Kidney capillary endothelial cell (primary cell): ENCODE measurements at regions not wholly inside any gene's neighbourhood (a gene's known extent, or its start where the extent isn't known, plus 50 kb on each side); places are given as distances from the start of the nearest gene placed in this dataset.

Source experiments
- DNase-seq: peaks from one replicate; pipeline ENCODE4 v3.0.0-alpha.2; 2018; ENCODE audit warnings: low spot score

GRCh38 chr9:93900971-93901861 is 53.9 kb downstream of the BARX1 start:
- DNase-seq, result no peak

GRCh38 chr9:93900436-93900819 is 54.7 kb downstream of the BARX1 start:
- no peak for DNase-seq

GRCh38 chr9:93899609-93900435 is 55.3 kb downstream of the BARX1 start:
- no peak for DNase-seq

- no peak for DNase-seq
These were observed 56.4 kb downstream of the BARX1 start for GRCh38 chr9:93898502-93899426.

- no peak for DNase-seq
These were observed 57.1 kb downstream of the BARX1 start for GRCh38 chr9:93898026-93898425.

GRCh38 chr9:93897075-93897970 is 57.8 kb downstream of the BARX1 start:
- no peak for DNase-seq

- DNase-seq, result no peak
These were observed 58.6 kb downstream of the BARX1 start for GRCh38 chr9:93896496-93897033.

GRCh38 chr9:93896093-93896492 is 59.1 kb downstream of the BARX1 start:
- no peak for DNase-seq

GRCh38 chr9:93895535-93895934 is 59.6 kb downstream of the BARX1 start:
- DNase-seq, result no peak

GRCh38 chr9:93894691-93895079 is 60.5 kb downstream of the BARX1 start:
- DNase-seq, result no peak

- no peak for DNase-seq
These were observed 61.1 kb downstream of the BARX1 start for GRCh38 chr9:93893899-93894690.

GRCh38 chr9:93893194-93893593 is 62.0 kb downstream of the BARX1 start:
- no peak for DNase-seq

- DNase-seq, result no peak
These were observed 62.4 kb downstream of the BARX1 start for GRCh38 chr9:93892748-93893147.

- no peak for DNase-seq
These were observed 63.4 kb downstream of the BARX1 start for GRCh38 chr9:93891549-93892310.

- DNase-seq, result no peak
These were observed 64.1 kb downstream of the BARX1 start for GRCh38 chr9:93891050-93891449.

GRCh38 chr9:93890436-93890935 is 64.7 kb downstream of the BARX1 start:
- no peak for DNase-seq

- DNase-seq, result no peak
These were observed 68.2 kb downstream of the BARX1 start for GRCh38 chr9:93886911-93887310.

- DNase-seq, result no peak
These were observed 70.3 kb downstream of the BARX1 start for GRCh38 chr9:93884808-93885207.
